CD4-positive, alpha-beta T cell treated with Interleukin-12 subunit alpha and Interleukin-12 subunit beta, for 1 hour (primary cell): ENCODE measurements at regions not wholly inside any gene's neighbourhood (a gene's known extent, or its start where the extent isn't known, plus 50 kb on each side); places are given as distances from the start of the nearest gene placed in this dataset.

Source experiments
- DNase-seq: peaks from one replicate; pipeline ENCODE4 v3.0.0-alpha.2; 2020

GRCh38 chr10:3537518-3537917, 247.5 kb downstream of the KLF6 start:
- no peak for DNase-seq

GRCh38 chr10:3535001-3535400, 250.0 kb downstream of the KLF6 start:
- DNase-seq = no peak

GRCh38 chr10:3534433-3534832, 250.6 kb downstream of the KLF6 start:
- no peak for DNase-seq

- DNase-seq = no peak
These were observed 251.7 kb downstream of the KLF6 start for GRCh38 chr10:3533296-3533695.

- DNase-seq = no peak
These were observed 252.4 kb downstream of the KLF6 start for GRCh38 chr10:3532644-3533043.

GRCh38 chr10:3531670-3532069, 253.3 kb downstream of the KLF6 start:
- DNase-seq = no peak

- DNase-seq = no peak
These were observed 254.0 kb downstream of the KLF6 start for GRCh38 chr10:3530783-3531645.

- DNase-seq = no peak
These were observed 254.7 kb downstream of the KLF6 start for GRCh38 chr10:3530346-3530745.

GRCh38 chr10:3529691-3530090, 255.3 kb downstream of the KLF6 start:
- no peak for DNase-seq

GRCh38 chr10:3528823-3529403, 256.1 kb downstream of the KLF6 start:
- no peak for DNase-seq

GRCh38 chr10:3528271-3528670, 256.7 kb downstream of the KLF6 start:
- no peak for DNase-seq

GRCh38 chr10:3527869-3528268, 257.1 kb downstream of the KLF6 start:
- no peak for DNase-seq

- no peak for DNase-seq
These were observed 258.1 kb downstream of the KLF6 start for GRCh38 chr10:3526727-3527501.

- DNase-seq = no peak
These were observed 259.1 kb downstream of the KLF6 start for GRCh38 chr10:3525832-3526449.

- DNase-seq = no peak
These were observed 260.7 kb downstream of the KLF6 start for GRCh38 chr10:3524086-3524960.

GRCh38 chr10:3523309-3524050, 261.5 kb downstream of the KLF6 start:
- no peak for DNase-seq

GRCh38 chr10:3516923-3517255, 268.1 kb downstream of the KLF6 start:
- DNase-seq = no peak

- DNase-seq = no peak
These were observed 268.6 kb downstream of the KLF6 start for GRCh38 chr10:3516234-3516922.

- DNase-seq = no peak
These were observed 270.3 kb downstream of the KLF6 start for GRCh38 chr10:3514691-3515090.

GRCh38 chr10:3512263-3512662, 272.7 kb downstream of the KLF6 start:
- DNase-seq = no peak

- DNase-seq = no peak
These were observed 273.5 kb downstream of the KLF6 start for GRCh38 chr10:3511483-3511882.
